Keratinocyte (primary cell): ENCODE measurements at regions not wholly inside any gene's neighbourhood (a gene's known extent, or its start where the extent isn't known, plus 50 kb on each side); places are given as distances from the start of the nearest gene placed in this dataset.

Source experiments
- CTCF ChIP-seq, 3 experiments: IDR thresholded peaks in 1 of 3; conservative IDR thresholded peaks in 1 of 3; optimal IDR thresholded peaks in 1 of 3; 2 replicates in 2 of 3; 3 replicates in 1 of 3; pipeline versions ENCODE3 to v1.5.1; 2011; ENCODE audit warnings: low read length in 3 of 3, mild to moderate bottlenecking in 3 of 3, moderate library complexity in 2 of 3, control low read depth in 1 of 3, inconsistent platforms in 1 of 3; ENCODE audit not compliant: insufficient read depth in 2 of 3; ENCODE audit errors: extremely low read depth in 1 of 3
- EZH2 ChIP-seq: IDR thresholded peaks from one replicate; pipeline ENCODE4 v1.6.1; 2012; ENCODE audit warnings: inconsistent platforms, mild to moderate bottlenecking, low read length, moderate library complexity

- peak; percentile 31 to 78 (median 59) for TF ChIP-seq CTCF (optimal IDR thresholded peaks at IDR 0.05 in 1 of 3, IDR thresholded peaks at IDR 0.05 in 1 of 3, conservative IDR thresholded peaks at IDR 0.05 in 1 of 3; ENCODE audit: extremely low read depth in 1 of 3, insufficient read depth in 2 of 3, low read length in 3 of 3)
- TF ChIP-seq EZH2: no peak
These were observed 186.0 kb upstream of the TNRC6C start for GRCh38 chr17:77772461-77772897.
